ENCODE measurements at regions not wholly inside any gene's neighbourhood (a gene's known extent, or its start where the extent isn't known, plus 50 kb on each side); places are given as distances from the start of the nearest gene placed in this dataset.
"Not testable (repeated sequence)": the region's sequence is repeated elsewhere in the genome, so short reads cannot be mapped to it uniquely, and the experiment has no call there.

DNA sequence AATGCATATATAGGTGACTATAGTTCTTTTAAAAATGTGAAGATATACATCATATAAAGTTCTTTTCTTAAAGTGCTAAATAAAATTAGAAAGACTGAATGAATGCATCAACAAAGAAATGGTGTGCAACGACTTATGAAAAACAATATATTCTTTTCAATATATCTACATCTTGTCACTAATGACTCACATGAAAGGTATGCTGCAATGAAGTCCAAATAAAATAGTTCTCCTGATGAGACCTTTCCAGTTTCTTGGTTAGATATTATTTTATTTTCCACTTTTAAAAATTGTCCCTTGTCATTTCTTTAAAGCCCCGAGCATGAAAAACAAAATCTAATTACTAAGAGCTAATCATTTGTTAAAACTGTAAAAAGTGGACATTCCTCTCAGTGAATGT is 462.1 kb downstream of the PCDH11X start:
- H3K27me3 Mint-ChIP-seq (ENCODE audit: insufficient read depth) = no peaks in the 10 kb centered on the region
- H3K9me3 Mint-ChIP-seq = no peaks in the 10 kb centered on the region
- no peak overlapping the region for H3K27ac Mint-ChIP-seq
- H3K4me1 Mint-ChIP-seq (ENCODE audit: low read depth) = no peaks in the 10 kb centered on the region
- no peaks in the 10 kb centered on the region for H3K36me3 Mint-ChIP-seq (ENCODE audit: low read depth)
- TF ChIP-seq, protein P1, sequence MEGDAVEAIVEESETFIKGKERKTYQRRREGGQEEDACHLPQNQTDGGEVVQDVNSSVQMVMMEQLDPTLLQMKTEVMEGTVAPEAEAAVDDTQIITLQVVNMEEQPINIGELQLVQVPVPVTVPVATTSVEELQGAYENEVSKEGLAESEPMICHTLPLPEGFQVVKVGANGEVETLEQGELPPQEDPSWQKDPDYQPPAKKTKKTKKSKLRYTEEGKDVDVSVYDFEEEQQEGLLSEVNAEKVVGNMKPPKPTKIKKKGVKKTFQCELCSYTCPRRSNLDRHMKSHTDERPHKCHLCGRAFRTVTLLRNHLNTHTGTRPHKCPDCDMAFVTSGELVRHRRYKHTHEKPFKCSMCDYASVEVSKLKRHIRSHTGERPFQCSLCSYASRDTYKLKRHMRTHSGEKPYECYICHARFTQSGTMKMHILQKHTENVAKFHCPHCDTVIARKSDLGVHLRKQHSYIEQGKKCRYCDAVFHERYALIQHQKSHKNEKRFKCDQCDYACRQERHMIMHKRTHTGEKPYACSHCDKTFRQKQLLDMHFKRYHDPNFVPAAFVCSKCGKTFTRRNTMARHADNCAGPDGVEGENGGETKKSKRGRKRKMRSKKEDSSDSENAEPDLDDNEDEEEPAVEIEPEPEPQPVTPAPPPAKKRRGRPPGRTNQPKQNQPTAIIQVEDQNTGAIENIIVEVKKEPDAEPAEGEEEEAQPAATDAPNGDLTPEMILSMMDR (IDR thresholded peaks at IDR 0.05) = no peak
- no peak for DNase-seq
- no peak overlapping the region for H3K4me3 Mint-ChIP-seq

DNA sequence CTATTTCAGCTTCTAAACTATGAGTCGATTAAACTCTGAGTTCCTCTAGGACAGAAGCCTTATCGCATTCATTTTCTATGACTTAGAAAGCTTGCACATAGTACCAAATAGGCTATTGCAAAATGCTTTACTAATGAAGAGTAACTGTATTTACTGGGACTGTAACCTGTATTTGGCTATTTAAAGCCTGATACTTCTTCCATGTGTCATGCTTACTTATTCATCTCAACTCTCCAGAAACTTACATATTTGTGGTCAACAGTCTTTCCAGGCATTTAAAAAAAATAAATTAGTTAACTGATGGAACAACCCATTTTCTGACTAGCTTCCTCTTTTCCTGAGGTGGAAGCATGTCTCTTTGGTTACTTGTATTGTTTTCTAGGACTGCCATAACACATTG is 467.9 kb downstream of the PCDH11X start:
- H3K9me3 Mint-ChIP-seq = no peaks in the 10 kb centered on the region
- DNase-seq = peak; percentile 24
- no peaks in the 10 kb centered on the region for H3K27me3 Mint-ChIP-seq (ENCODE audit: insufficient read depth)
- no peak overlapping the region for H3K27ac Mint-ChIP-seq
- TF ChIP-seq, protein P1 (IDR thresholded peaks at IDR 0.05) = no peak
- H3K36me3 Mint-ChIP-seq (ENCODE audit: low read depth) = no peaks in the 10 kb centered on the region
- no peaks in the 10 kb centered on the region for H3K4me1 Mint-ChIP-seq (ENCODE audit: low read depth)
- no peak overlapping the region for H3K4me3 Mint-ChIP-seq

DNA sequence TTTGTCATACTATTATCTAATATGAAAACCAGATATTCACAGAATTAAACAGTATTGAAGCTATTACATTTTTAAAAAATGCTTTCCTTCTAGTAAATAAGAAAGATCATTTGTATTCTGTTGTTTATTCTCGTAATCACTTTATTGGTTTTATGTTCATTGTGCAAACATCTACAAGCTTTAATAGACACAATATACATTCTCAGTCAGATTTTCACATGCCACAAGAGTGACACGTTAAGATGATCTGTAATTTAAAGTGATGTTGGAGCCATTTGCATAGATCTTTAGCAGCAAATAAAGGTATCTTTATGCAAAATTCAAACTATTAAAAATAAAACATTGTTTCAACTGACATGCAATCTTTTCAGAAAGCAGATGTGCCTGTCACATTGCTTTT is 469.9 kb downstream of the PCDH11X start:
- no peak overlapping the region for H3K4me3 Mint-ChIP-seq
- no peaks in the 10 kb centered on the region for H3K36me3 Mint-ChIP-seq (ENCODE audit: low read depth)
- H3K4me1 Mint-ChIP-seq (ENCODE audit: low read depth) = no peaks in the 10 kb centered on the region
- H3K27me3 Mint-ChIP-seq (ENCODE audit: insufficient read depth) = no peaks in the 10 kb centered on the region
- DNase-seq = no peak
- TF ChIP-seq, protein P1 (IDR thresholded peaks at IDR 0.05) = no peak
- no peaks in the 10 kb centered on the region for H3K9me3 Mint-ChIP-seq
- no peak overlapping the region for H3K27ac Mint-ChIP-seq

DNA sequence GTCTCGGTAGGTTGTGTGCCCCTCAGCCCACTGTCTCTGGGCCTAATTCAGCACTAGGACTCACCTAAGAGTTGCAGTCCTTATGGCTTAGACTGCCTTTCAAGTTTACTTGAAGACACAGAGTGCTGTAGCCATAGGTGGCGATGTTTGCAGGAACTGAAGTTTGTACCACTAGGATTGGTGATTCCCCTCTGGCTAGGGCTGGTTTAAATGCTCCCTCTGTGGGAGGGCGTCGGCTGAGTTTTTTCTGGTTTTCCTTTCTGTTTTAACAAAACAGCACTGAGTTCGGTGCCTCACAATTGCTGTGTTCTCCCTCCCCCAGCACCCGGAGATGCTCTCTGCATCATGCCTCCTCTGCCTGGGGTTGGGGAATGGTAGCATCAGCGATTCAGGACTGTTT is 480.9 kb downstream of the PCDH11X start:
- no peaks in the 10 kb centered on the region for H3K4me1 Mint-ChIP-seq (ENCODE audit: low read depth)

DNA sequence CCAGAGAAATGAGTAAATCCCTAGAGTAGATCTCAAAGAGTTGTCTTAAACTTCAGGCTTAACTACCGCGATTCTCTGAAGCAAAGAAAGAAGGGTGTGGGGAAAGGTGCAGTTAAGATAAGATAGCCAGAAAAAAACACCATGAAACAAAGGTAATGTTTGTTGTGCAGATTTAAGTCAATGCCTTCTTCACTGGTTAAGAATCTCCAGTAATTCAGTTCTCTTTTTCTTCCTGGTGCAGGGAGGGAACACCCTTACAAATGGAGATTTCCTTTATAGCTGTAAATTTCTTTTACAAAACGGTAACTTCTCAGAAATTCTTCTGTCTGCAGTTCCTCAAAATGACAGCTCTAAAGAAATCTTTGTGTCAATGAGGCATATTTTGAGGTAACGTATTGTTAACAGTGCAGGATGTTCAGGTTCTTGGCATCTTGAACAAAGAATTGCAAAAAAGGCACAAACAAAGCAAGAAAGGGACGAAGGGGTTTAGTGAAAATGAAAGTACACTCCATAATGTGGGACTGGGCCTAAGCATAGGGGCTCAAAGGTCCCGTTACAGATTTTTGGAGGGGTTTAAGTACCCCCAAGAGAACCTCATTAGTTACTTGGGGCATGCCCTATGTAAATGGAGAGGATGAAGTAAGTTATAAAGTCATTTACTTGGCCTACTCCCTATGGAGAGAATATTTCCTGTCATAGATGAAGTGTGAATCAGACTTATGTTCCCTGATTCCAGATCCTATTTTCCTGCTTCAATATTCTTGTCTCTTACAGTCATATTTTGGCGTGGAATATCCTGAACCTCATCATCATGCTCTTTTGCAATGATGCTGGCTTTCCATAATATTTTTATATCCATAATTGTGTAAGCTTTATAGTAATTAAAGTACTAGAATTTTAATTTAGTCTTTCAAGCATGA is 492.0 kb downstream of the PCDH11X start:
- H3K27ac Mint-ChIP-seq = no peak overlapping the region
- no peaks in the 10 kb centered on the region for H3K27me3 Mint-ChIP-seq (ENCODE audit: insufficient read depth)
- no peaks in the 10 kb centered on the region for H3K36me3 Mint-ChIP-seq (ENCODE audit: low read depth)
- no peaks in the 10 kb centered on the region for H3K4me1 Mint-ChIP-seq (ENCODE audit: low read depth)
- H3K9me3 Mint-ChIP-seq = peaks cover 16% of the 10 kb centered on the region
- no peak for DNase-seq
- TF ChIP-seq, protein P1 (IDR thresholded peaks at IDR 0.05) = no peak
- no peak overlapping the region for H3K4me3 Mint-ChIP-seq

More for the DNA sequence above, 480.9 kb downstream of the PCDH11X start:
- Mint-ChIP-seq H3K36me3 (ENCODE audit: low read depth) (no peaks in the 10 kb centered on the region), H3K4me3 (no peak overlapping the region), H3K27ac (no peak overlapping the region), H3K9me3 (peaks cover 22% of the 10 kb centered on the region), H3K27me3 (ENCODE audit: insufficient read depth) (0 out of 2 replicates have a peak, but pooled peaks cover 3% of the 10 kb centered on the region)
- DNase-seq = no peak
- TF ChIP-seq, protein P1 (IDR thresholded peaks at IDR 0.05) = no peak

DNA sequence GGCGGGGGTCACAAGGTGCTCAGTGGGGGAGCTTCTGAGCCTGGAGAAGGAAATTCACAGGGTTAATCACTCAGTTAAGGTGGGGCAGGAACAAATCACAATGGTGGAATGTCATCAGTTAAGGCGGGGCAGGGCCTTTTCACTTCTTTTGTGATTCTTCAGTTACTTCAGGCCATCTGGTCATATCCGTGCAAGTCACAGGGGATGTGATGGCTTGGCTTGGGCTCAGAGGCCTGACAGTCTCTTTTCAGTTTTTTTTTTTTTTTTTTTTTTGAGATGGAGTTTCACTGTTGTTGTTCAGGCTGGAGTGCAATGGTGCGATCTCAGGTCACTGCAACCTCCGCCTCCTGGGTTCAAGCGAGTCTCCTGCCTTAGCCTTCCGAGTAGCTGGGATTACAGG is 499.4 kb downstream of the PCDH11X start:
- not testable (repeated sequence) for H3K36me3 Mint-ChIP-seq (ENCODE audit: low read depth); H3K4me3 Mint-ChIP-seq; DNase-seq; H3K27me3 Mint-ChIP-seq (ENCODE audit: insufficient read depth); H3K9me3 Mint-ChIP-seq; H3K4me1 Mint-ChIP-seq (ENCODE audit: low read depth); H3K27ac Mint-ChIP-seq

DNA sequence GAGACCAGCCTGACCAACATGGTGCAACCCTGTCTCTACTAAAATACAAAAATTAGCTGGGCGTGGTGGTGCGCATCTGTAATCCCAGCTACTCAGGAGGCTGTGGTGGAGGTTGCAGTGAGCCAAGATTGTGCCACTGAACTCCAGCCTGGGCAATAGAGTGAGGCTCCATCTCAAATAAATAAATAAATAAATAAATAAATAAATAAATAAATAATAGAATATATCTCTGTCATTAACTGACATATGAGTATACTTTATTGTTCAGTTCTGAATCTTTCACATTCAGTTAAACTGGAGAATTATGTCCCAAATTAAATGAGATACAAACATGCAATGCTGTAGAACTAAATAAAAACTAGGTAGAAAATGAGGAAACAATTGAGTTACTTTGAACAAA is 501.2 kb downstream of the PCDH11X start:
- not testable (repeated sequence) for DNase-seq; H3K36me3 Mint-ChIP-seq (ENCODE audit: low read depth); H3K27ac Mint-ChIP-seq; H3K27me3 Mint-ChIP-seq (ENCODE audit: insufficient read depth); H3K9me3 Mint-ChIP-seq; H3K4me1 Mint-ChIP-seq (ENCODE audit: low read depth); H3K4me3 Mint-ChIP-seq

All from HFFc6 (cell line).